Thymus (tissue), 11 donors: ENCODE measurements at regions not wholly inside any gene's neighbourhood (a gene's known extent, or its start where the extent isn't known, plus 50 kb on each side); places are given as distances from the start of the nearest gene placed in this dataset.
"Not testable (repeated sequence)": the region's sequence is repeated elsewhere in the genome, so short reads cannot be mapped to it uniquely, and the experiment has no call there.

Experiments used
- DNase-seq, 9 donors: peaks; one replicate each; pipeline ENCODE4 v3.0.0-alpha.2; 2013; ENCODE audit warnings: low spot score in 9 of 9, low read depth in 6 of 9, missing footprints in 1 of 9
- H3K27ac ChIP-seq, 2 donors: one replicate each; pipeline ENCODE4 v1.5.1; 2013; ENCODE audit warnings: control low read depth in 1 of 2, low read depth in 1 of 2, low read length in 1 of 2, mild to moderate bottlenecking in 1 of 2, moderate library complexity in 1 of 2
- H3K27me3 ChIP-seq, 2 donors: one replicate each; pipeline ENCODE4 v1.5.1; 2013; ENCODE audit warnings: low read length in 1 of 2; ENCODE audit not compliant: control insufficient read depth in 2 of 2, insufficient read depth in 1 of 2
- H3K36me3 ChIP-seq, 2 donors: one replicate each; pipeline ENCODE4 v1.5.1; 2013; ENCODE audit warnings: low read length in 1 of 2, mild to moderate bottlenecking in 1 of 2, moderate library complexity in 1 of 2; ENCODE audit not compliant: control insufficient read depth in 2 of 2, insufficient read depth in 2 of 2
- H3K4me1 ChIP-seq, 2 donors: one replicate each; pipeline ENCODE4 v1.5.1; 2013; ENCODE audit warnings: low read length in 2 of 2; ENCODE audit not compliant: control insufficient read depth in 2 of 2, insufficient read depth in 2 of 2
- H3K4me3 ChIP-seq, 2 donors: one replicate each; pipeline ENCODE4 v1.5.1; 2013; ENCODE audit warnings: low read length in 2 of 2, control low read depth in 1 of 2, mild to moderate bottlenecking in 1 of 2
- H3K9me3 ChIP-seq, 2 donors: one replicate each; pipeline ENCODE4 v1.5.1; 2013; ENCODE audit warnings: low read length in 1 of 2, mild to moderate bottlenecking in 1 of 2; ENCODE audit not compliant: control insufficient read depth in 2 of 2, insufficient read depth in 1 of 2
- WGBS: extraction: QIAGEN DNeasy Blood & Tissue Kit; methylation state at CpG from one replicate; pipeline ENCODE4 v1.1.7; 2013; 5-methylcytosine and 5-hydroxymethylcytosine counted together
- donor health status: healthy.

DNA sequence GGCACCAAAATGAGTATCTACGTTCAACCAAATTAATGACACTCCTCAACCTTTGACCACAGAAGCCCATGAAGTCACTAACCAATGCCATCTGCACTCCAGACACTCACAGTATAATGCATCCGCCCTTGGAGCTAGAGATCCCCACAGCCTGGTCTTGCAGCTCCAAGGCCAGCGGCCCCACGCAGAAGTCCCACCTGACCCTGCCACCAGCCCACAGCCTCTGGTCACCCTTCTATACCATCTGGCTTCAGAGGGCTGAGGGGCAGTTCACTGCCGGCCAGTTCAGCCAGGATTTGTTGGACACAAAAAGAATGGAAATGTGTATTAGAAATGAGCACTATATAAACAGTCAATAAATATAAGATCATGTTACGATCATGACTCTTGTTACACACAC is 211.2 kb downstream of the RRAGC start:
- Histone ChIP-seq H3K4me1 (no peaks in the 10 kb centered on the region), H3K27me3 (no peaks in the 10 kb centered on the region), H3K27ac (no peak overlapping the region), H3K9me3 (no peaks in the 10 kb centered on the region), H3K4me3 (no peak overlapping the region), H3K36me3 (no peaks in the 10 kb centered on the region)
- WGBS: 95% methylated on average over 6 of the region's 6 CpGs
- DNase-seq: no peak

GRCh38 chr1:38647341-38647740 is 212.2 kb downstream of the RRAGC start:
- DNase-seq, H3K9me3 ChIP-seq, H3K27ac ChIP-seq, H3K27me3 ChIP-seq, H3K4me3 ChIP-seq, H3K4me1 ChIP-seq, H3K36me3 ChIP-seq: not testable (repeated sequence)
- 97% methylated on average over 34 of the region's 34 CpGs for WGBS

- H3K4me3 ChIP-seq: no peak overlapping the region
- no peaks in the 10 kb centered on the region for H3K9me3 ChIP-seq
- no peaks in the 10 kb centered on the region for H3K27me3 ChIP-seq
- no peak for DNase-seq
- no peaks in the 10 kb centered on the region for H3K4me1 ChIP-seq
- no peaks in the 10 kb centered on the region for H3K36me3 ChIP-seq
- H3K27ac ChIP-seq: no peak overlapping the region
- WGBS: 94% methylated on average over 8 of the region's 8 CpGs
These were observed 215.5 kb downstream of the RRAGC start for GRCh38 chr1:38644092-38644491.

DNA sequence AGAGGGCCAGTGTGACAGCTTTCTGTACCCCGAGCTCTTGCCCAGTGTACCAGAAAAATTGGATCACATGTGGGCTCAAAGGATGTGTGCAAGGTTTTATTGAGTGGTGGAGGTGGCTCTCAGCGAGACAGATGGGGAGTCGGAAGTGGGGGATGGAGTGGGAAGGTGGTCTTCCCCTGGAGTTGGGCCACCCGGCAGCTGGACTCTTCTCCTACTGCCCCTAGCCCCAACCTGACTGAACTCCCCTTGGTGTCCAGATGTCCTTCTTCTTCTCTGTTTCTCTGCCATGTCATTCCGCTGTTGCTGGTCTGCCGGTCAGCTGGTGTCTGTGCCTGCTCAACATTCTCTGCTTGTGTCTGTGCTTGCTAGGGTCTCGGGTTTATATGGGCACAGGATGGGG is 217.9 kb downstream of the RRAGC start:
- H3K27ac ChIP-seq: no peak overlapping the region
- H3K9me3 ChIP-seq: no peaks in the 10 kb centered on the region
- no peak overlapping the region for H3K4me3 ChIP-seq
- DNase-seq: no peak
- H3K4me1 ChIP-seq: no peaks in the 10 kb centered on the region
- no peaks in the 10 kb centered on the region for H3K36me3 ChIP-seq
- 94% methylated on average over 7 of the region's 7 CpGs for WGBS
- H3K27me3 ChIP-seq: no peaks in the 10 kb centered on the region

- DNase-seq: no peak
- Histone ChIP-seq H3K27me3 (no peaks in the 10 kb centered on the region), H3K9me3 (no peaks in the 10 kb centered on the region), H3K4me3 (no peak overlapping the region), H3K27ac (no peak overlapping the region), H3K4me1 (no peaks in the 10 kb centered on the region), H3K36me3 (no peaks in the 10 kb centered on the region)
- 88% methylated on average over 4 of the region's 4 CpGs for WGBS
These were observed 219.2 kb downstream of the RRAGC start for GRCh38 chr1:38640371-38640770.

DNA sequence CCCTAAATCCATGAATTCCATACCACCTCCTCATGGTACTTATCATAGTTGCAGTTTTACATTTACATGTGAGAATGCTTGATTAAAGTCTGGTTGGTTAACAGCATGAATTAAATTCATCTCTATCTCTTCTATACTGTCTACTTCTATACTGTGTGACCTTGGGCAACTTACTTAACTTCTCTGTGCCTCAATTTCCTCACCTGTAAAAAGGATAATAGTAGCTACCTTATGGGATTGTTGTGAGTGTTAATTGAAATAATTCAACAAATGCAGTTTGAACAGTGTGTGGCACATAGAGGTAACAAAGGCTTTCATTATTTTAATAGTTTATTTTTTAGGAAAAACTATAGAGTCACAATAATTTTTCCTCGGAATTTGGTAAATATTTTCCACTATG is 231.3 kb downstream of the RRAGC start:
- H3K4me1 ChIP-seq: no peaks in the 10 kb centered on the region
- H3K27ac ChIP-seq: no peak overlapping the region
- DNase-seq: no peak
- H3K9me3 ChIP-seq: no peaks in the 10 kb centered on the region
- 91% methylated on average over 1 of the region's 1 CpG for WGBS
- H3K36me3 ChIP-seq: no peaks in the 10 kb centered on the region
- H3K4me3 ChIP-seq: no peak overlapping the region
- H3K27me3 ChIP-seq: no peaks in the 10 kb centered on the region

DNA sequence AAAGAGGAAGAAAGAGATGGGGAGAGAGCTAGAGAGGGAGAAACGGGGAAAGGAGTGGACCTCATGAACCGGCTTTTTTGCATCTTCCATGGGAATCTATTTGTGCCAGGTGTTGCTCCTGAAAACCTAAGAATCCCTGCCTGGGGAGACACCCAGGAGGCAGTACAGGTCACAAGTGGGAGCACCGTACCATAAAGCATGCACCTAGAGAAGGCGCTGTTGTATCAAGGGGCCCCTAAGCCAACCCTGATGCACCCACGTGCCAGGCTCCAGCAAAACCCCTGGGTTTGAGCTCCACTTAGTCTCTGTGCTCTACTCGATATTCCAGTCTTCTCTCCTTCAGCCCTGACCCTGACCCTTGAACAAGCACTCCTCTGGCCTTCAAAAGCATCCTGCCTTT is 233.6 kb downstream of the RRAGC start:
- 88% methylated on average over 6 of the region's 6 CpGs for WGBS
- no peak overlapping the region for H3K4me3 ChIP-seq
- no peaks in the 10 kb centered on the region for H3K27me3 ChIP-seq
- no peaks in the 10 kb centered on the region for H3K9me3 ChIP-seq
- H3K36me3 ChIP-seq: no peaks in the 10 kb centered on the region
- H3K4me1 ChIP-seq: no peaks in the 10 kb centered on the region
- DNase-seq: no peak
- no peak overlapping the region for H3K27ac ChIP-seq

- H3K4me1 ChIP-seq: no peaks in the 10 kb centered on the region
- no peaks in the 10 kb centered on the region for H3K36me3 ChIP-seq
- WGBS: 89% methylated on average over 14 of the region's 14 CpGs
- H3K9me3 ChIP-seq: no peaks in the 10 kb centered on the region
- H3K27me3 ChIP-seq: no peaks in the 10 kb centered on the region
- DNase-seq: no peak
- no peak overlapping the region for H3K4me3 ChIP-seq
- no peak overlapping the region for H3K27ac ChIP-seq
These were observed 235.1 kb downstream of the RRAGC start for GRCh38 chr1:38624336-38625039.

DNA sequence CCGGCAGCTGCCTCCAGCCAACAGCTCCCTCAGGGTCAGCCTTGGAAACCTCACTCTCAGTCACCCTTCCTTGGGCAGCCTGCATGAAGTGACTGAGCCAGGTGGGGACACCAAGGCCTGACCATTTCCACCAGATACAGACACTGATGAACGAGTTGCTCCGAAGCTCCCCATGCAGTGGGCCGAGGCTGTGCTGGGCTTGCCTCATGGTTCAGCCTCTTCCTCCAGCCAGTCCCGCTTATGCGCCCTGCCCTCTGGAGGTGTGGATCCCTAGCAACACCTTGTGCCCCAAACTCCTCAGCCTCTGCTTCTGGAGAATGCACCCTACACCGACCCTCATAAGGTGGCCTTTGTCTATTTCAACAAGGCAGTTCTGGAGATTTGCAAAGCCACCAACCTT is 236.0 kb downstream of the RRAGC start:
- DNase-seq: no peak
- Histone ChIP-seq H3K27ac (no peak overlapping the region), H3K36me3 (no peaks in the 10 kb centered on the region), H3K4me1 (no peaks in the 10 kb centered on the region), H3K9me3 (no peaks in the 10 kb centered on the region), H3K27me3 (no peaks in the 10 kb centered on the region), H3K4me3 (no peak overlapping the region)
- WGBS: 95% methylated on average over 7 of the region's 7 CpGs

DNA sequence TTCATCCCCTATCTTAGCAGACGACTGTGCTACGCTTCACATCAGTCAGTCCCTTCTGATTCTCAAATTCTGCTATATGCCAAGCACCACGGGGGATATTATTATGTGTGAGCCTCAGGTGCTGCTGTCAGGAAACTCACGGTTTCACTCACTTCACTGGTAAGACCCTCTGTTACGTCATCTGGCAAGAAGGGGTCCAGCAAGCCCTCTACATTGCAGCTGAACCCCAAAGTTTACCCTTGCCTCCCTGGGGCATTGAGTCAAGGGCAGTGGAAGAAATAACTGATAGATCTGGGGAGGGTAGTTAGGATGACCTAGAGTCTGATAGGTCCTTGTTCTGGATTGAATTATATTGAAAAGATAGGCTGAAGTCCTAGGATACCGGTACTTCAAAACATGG is 237.4 kb downstream of the RRAGC start:
- Histone ChIP-seq H3K27ac (no peak overlapping the region), H3K36me3 (no peaks in the 10 kb centered on the region), H3K9me3 (no peaks in the 10 kb centered on the region), H3K4me3 (no peak overlapping the region), H3K27me3 (no peaks in the 10 kb centered on the region), H3K4me1 (no peaks in the 10 kb centered on the region)
- 93% methylated on average over 6 of the region's 6 CpGs for WGBS
- no peak for DNase-seq
